ENCODE measurements at regions not wholly inside any gene's neighbourhood (a gene's known extent, or its start where the extent isn't known, plus 50 kb on each side); places are given as distances from the start of the nearest gene placed in this dataset.

- TF ChIP-seq ZNF30 (CRISPR knock-in tag; IDR thresholded peaks at IDR 0.05) = no peak
Observed at GRCh38 chr16:77660311-77660710, 62.0 kb upstream of the NUDT7 start (continued).

- whole genome bisulfite sequencing (ENCODE audit: low lambda C conversion rate) = 21% methylated on average over 4 of the region's 4 CpGs
- no TSS peak for BruUV-seq (replicated peaks)
- peaks cover 0 to 6% of the 10 kb centered on the region in 2 experiments; a peak in 1 of 5 replicates for H3K27me3 ChIP-seq (ENCODE audit: control insufficient read depth in 1 of 2, insufficient read depth in 2 of 2, low read length in 2 of 2)
- H3K27ac ChIP-seq (ENCODE audit: extremely low read length, insufficient read depth, low read length) = no peak overlapping the region
- H3K79me2 ChIP-seq (ENCODE audit: insufficient read depth, low read length) = no peaks in the 10 kb centered on the region
- no peak overlapping the region for H3K4me2 ChIP-seq (ENCODE audit: low read depth, low read length)
- no peaks in the 10 kb centered on the region for H4K20me1 ChIP-seq (ENCODE audit: insufficient read depth, low read length)
- 0 out of 2 replicates have a peak, but pooled peaks cover 5% of the 10 kb centered on the region for H3K9me3 ChIP-seq (ENCODE audit: low read length)
- H3K4me1 ChIP-seq (ENCODE audit: insufficient read depth, low read length) = no peaks in the 10 kb centered on the region
- POLR2A ChIA-PET = no interaction called here
- H3K36me3 ChIP-seq (replicated peaks in 1 of 2; ENCODE audit: control insufficient read depth in 1 of 2, insufficient read depth in 2 of 2, low read length in 2 of 2) = no peaks in the 10 kb centered on the region
- H2AFZ ChIP-seq (ENCODE audit: low read length) = no peak overlapping the region
- DNase-seq (ENCODE audit: low spot score) (no peak), FAIRE-seq (no peak), ATAC-seq (no peak)
- TF ChIP-seq ESRRA (CRISPR knock-in tag; IDR thresholded peaks at IDR 0.05; ENCODE audit: low read depth) = no peak
- TF ChIP-seq RAD51 (IDR thresholded peaks at IDR 0.05; ENCODE audit: borderline replicate concordance) = no peak
- TF ChIP-seq, protein P1, sequence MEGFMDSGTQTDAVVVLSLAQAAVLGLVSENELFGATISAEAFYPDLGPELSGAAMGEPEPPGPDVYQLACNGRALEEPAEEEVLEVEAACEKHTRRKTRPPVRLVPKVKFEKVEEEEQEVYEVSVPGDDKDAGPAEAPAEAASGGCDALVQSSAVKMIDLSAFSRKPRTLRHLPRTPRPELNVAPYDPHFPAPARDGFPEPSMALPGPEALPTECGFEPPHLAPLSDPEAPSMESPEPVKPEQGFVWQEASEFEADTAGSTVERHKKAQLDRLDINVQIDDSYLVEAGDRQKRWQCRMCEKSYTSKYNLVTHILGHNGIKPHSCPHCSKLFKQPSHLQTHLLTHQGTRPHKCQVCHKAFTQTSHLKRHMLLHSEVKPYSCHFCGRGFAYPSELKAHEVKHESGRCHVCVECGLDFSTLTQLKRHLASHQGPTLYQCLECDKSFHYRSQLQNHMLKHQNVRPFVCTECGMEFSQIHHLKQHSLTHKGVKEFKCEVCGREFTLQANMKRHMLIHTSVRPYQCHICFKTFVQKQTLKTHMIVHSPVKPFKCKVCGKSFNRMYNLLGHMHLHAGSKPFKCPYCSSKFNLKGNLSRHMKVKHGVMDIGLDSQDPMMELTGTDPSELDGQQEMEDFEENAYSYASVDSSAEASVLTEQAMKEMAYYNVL (CRISPR knock-in tag; IDR thresholded peaks at IDR 0.05; ENCODE audit: borderline replicate concordance) = no peak
- no peak for TF ChIP-seq ZC3H4 (CRISPR knock-in tag; IDR thresholded peaks at IDR 0.05; ENCODE audit: borderline replicate concordance)
- TF ChIP-seq NCOA1 (CRISPR knock-in tag; IDR thresholded peaks at IDR 0.05) = no peak
- TF ChIP-seq ZBTB21 (CRISPR knock-in tag; IDR thresholded peaks at IDR 0.05) = no peak
- no peak for TF ChIP-seq FOXA1 (IDR thresholded peaks at IDR 0.05)
- TF ChIP-seq FOXA1 (CRISPR knock-in tag; IDR thresholded peaks at IDR 0.05) = no peak
- no peak for TF ChIP-seq SNAI1 (CRISPR knock-in tag; IDR thresholded peaks at IDR 0.05; ENCODE audit: borderline replicate concordance)
- no peak for TF ChIP-seq THAP11 (CRISPR knock-in tag; IDR thresholded peaks at IDR 0.05)
- TF ChIP-seq, protein P2, sequence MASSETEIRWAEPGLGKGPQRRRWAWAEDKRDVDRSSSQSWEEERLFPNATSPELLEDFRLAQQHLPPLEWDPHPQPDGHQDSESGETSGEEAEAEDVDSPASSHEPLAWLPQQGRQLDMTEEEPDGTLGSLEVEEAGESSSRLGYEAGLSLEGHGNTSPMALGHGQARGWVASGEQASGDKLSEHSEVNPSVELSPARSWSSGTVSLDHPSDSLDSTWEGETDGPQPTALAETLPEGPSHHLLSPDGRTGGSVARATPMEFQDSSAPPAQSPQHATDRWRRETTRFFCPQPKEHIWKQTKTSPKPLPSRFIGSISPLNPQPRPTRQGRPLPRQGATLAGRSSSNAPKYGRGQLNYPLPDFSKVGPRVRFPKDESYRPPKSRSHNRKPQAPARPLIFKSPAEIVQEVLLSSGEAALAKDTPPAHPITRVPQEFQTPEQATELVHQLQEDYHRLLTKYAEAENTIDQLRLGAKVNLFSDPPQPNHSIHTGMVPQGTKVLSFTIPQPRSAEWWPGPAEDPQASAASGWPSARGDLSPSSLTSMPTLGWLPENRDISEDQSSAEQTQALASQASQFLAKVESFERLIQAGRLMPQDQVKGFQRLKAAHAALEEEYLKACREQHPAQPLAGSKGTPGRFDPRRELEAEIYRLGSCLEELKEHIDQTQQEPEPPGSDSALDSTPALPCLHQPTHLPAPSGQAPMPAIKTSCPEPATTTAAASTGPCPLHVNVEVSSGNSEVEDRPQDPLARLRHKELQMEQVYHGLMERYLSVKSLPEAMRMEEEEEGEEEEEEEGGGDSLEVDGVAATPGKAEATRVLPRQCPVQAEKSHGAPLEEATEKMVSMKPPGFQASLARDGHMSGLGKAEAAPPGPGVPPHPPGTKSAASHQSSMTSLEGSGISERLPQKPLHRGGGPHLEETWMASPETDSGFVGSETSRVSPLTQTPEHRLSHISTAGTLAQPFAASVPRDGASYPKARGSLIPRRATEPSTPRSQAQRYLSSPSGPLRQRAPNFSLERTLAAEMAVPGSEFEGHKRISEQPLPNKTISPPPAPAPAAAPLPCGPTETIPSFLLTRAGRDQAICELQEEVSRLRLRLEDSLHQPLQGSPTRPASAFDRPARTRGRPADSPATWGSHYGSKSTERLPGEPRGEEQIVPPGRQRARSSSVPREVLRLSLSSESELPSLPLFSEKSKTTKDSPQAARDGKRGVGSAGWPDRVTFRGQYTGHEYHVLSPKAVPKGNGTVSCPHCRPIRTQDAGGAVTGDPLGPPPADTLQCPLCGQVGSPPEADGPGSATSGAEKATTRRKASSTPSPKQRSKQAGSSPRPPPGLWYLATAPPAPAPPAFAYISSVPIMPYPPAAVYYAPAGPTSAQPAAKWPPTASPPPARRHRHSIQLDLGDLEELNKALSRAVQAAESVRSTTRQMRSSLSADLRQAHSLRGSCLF (CRISPR knock-in tag; IDR thresholded peaks at IDR 0.05; ENCODE audit: borderline replicate concordance) = no peak
- no peak for TF ChIP-seq ZNF713 (CRISPR knock-in tag; IDR thresholded peaks at IDR 0.05)
- TF ChIP-seq DDIT3 (CRISPR knock-in tag; IDR thresholded peaks at IDR 0.05) = no peak
- TF ChIP-seq ZNF773 (CRISPR knock-in tag; IDR thresholded peaks at IDR 0.05; ENCODE audit: borderline replicate concordance) = no peak
- TF ChIP-seq ZNF775 (CRISPR knock-in tag; IDR thresholded peaks at IDR 0.05; ENCODE audit: borderline replicate concordance) = no peak
- no peak for TF ChIP-seq TOPORS (CRISPR knock-in tag; IDR thresholded peaks at IDR 0.05)
- no peak overlapping the region for H3K9ac ChIP-seq (ENCODE audit: insufficient read depth, low read depth, low read length)
- CTCF ChIA-PET (ENCODE audit: low intra/inter-chr PET ratio, low total read pairs) = interaction anchor here (1.6 kb wide), 1 partner anchor 426 kb away, joined by 6 read pairs; no protein-coding TSS in a partner anchor
- no peak overlapping the region for H3K4me3 ChIP-seq (replicated peaks in 1 of 3; ENCODE audit: insufficient read depth in 1 of 3, low read depth in 2 of 3, low read length in 3 of 3)
- intact Hi-C loops (cut with micrococcal nuclease; ENCODE audit: unreplicated experiment) = no loop called here
- in situ Hi-C loops (cut with HindIII; ENCODE audit: extremely low pct_ligation_motif_present, low pct_unique_long_range_greater_than_20kb) = loop anchor here (5.0 kb wide), 1 partner anchor 430 kb away; no protein-coding TSS in a partner anchor
Observed at GRCh38 chr16:77662246-77662645, 60.1 kb upstream of the NUDT7 start.

All from HepG2 (cell line).